Fibroblast of peridontal ligament (primary cell): ENCODE measurements at regions not wholly inside any gene's neighbourhood (a gene's known extent, or its start where the extent isn't known, plus 50 kb on each side); places are given as distances from the start of the nearest gene placed in this dataset.

Source experiments
- DNase-seq: peaks from one replicate; pipeline ENCODE4 v3.0.0-alpha.2; 2010; ENCODE audit errors: extremely low read depth

DNA sequence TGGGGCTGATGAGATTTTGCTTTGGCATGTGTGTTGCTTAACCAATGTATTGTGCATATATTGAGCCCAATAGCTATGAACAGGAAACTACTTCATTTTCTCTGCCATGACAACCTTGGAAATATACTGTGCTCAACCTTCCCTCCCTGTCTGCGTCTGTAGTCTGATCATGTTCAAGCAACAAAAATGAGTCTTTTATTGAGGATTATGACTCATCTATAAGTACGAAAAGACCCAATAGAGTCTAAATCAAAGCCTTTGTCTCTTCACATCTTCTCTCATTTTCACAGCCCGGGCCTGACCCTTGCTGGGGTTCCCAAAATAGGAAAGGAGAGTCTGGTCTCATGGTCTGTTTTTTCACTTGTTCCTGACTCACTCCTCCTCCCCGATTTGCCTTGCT is 158.2 kb downstream of the CAND1 start:
- no peak for DNase-seq

DNA sequence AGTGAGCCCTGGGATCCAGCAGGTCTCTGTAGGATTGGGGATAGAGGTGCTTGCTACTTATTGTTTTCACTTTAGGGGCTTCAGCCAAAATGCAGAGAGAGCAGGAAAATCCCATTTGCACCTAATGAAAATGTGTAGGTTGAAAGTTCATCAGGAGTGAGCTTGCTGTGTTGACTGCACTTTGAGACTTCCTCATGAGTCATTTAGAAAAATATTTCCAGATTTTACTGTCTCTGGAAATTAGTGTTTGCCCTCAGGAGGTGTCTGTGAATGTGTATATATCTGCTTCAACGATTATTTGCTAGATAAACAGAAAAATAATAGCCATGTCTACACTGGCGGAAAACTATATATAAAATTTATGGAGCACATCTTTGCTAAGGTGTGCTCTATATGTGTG is 159.3 kb downstream of the CAND1 start:
- no peak for DNase-seq

GRCh38 chr12:67430708-67431335 is 161.7 kb downstream of the CAND1 start:
- peak; percentile 56 for DNase-seq

- no peak for DNase-seq
These were observed 162.4 kb downstream of the CAND1 start for GRCh38 chr12:67431411-67432020.

DNA sequence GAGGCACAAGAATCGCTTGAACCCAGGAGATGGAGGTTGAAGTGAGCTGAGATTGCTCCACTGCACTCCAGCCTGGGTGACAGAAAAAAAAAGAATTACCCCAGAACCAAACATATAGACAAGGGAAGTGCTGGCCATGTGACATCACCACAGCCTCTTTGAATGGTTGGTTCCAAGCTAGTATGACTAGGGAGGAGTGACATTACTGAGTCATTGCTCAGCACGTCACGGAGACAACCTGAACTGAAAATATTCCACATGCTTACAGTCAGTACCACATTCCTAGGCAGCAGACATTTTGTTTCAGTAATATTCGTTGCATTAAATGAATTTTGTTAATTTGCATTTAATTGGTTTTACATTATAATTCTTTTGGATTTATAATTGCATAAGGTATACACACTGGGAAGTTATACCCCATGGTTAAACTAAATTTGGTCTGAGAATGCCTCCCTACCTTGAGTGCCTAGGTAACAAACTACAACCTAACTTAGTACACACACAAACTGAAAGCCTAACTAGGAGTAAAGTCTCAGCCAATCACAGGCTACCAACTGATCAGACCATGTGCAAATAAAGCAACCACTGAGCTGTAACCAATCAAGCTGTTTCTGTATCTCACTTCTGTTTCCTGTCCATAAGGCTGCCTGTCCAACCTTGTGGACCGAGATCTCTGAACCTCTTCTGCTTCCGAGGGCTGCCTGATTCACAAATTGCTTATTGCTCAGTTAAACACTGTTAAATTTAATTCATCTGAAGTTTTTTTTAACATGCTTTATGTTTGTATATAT is 164.4 kb downstream of the CAND1 start:
- DNase-seq: no peak

DNA sequence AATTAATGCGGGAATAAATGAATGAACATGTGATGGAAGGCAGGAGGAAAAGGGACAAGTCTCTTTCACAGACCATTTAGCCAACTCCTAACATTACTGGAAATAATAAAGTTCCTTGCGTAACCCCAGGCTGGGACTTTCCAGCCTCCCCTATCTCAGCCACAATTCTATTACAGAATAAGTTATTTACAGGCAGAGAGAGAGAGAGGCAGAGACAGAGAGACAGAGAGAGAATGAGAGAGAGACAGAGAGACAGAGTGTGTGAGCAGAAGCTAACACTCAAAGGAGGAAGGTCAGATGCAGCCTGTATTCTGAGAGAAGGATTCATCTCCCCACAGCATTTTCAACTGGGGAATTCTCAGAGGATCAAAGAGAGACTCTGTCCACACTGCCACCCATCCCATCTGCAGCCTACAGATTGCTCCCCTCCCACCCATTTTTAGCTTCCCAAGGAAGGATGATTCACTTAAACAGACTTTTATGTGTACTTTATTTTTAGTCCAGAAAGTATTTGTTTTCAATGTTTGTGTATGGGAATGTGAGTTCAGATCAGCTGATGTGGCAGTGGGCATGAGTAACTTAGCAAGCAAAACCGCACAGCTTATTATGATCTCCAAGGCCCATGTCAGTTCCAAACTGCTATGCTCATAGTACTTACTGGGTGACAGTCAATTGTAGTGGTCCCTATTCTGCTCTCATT is 165.7 kb downstream of the CAND1 start:
- DNase-seq: peak; percentile 99

- no peak for DNase-seq
These were observed 167.1 kb downstream of the CAND1 start for GRCh38 chr12:67436230-67436629.

- DNase-seq: peak; percentile 37
These were observed 167.9 kb downstream of the CAND1 start for GRCh38 chr12:67437011-67437410.

DNA sequence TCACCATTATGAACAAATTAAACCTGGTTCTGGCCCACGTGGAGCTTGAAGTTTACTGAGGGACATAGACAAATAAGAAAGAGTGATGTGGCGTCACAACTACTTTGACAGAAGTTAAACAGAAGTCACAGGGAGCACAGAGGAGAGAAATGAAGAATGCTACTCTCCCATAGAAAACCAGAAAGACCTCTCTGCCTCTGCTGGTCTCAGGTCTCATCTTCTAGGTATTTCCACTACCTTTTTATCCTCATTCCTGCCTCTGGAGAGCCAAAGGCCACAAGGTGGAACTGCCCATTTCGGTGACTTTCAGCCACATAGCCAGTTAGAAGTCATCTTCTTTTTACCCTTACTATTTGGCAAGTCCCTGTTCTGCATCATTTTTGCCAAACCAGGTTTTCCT is 170.5 kb downstream of the CAND1 start:
- no peak for DNase-seq

- peak; percentile 89 for DNase-seq
These were observed 172.7 kb downstream of the CAND1 start for GRCh38 chr12:67441736-67442346.

DNA sequence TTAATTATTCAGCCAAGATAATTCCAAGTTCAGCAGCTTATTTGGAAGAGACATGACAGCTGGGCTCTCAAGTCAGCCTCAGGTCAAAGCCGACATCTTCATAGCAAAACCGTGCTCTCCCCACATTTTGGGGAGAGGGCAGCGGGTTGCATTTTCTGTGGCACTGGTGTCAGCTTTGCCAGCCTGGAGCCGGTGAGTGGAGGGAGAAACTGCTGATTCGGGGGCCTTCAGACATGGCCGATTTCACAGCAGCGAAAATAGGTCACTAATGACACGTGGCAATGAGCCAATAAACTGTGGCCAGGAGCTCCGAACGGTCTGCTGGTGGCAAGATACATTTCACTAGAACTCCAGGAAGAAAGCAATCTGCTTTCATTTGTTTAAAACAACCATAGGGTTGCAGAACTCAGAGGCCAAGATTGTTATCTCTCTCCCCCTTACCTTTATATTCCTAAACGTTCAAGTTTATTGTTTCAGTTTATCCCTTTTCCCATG is 173.2 kb downstream of the CAND1 start:
- peak; percentile 22 for DNase-seq

DNA sequence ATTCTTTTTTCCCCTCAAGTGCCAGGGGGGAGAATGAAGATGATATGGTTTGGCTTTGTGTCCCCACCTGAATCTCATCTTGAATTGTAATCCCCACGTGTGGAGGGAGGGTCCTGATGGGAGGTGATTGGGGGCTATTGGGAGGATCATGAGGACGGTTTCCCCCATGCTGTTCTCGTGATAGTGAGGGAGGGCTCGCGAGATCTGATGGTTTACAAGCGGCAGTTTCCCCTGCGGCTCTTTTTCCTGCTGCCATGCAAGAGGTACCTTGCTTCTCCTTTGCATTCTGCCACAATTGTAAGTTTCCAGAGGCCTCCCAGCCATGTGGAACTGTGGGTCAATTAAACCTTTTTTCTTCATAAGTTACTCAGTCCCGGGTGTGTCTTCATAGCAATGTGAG is 173.7 kb downstream of the CAND1 start:
- DNase-seq: no peak

GRCh38 chr12:67444542-67444941 is 175.4 kb downstream of the CAND1 start:
- DNase-seq: no peak

DNA sequence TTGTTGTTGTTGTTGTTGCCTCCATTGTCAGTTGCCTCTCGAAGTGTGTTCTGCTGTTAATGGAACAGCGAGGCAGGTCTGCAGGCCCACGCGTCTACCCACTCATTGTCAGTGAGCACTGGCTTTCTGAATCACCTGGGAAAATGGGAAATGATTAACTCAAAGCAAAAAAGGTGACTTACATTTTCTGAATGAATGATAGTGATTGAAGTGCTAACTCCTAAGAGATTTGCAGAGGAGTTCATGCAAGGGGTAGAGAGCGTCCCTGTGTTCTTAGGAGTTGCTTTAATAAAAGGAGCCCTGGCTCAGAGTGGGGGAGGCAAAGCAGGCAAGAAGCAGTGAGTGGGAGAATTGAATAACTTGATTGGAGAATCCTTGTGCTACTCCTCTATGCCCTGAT is 177.6 kb downstream of the CAND1 start:
- DNase-seq: no peak

- no peak for DNase-seq
These were observed 178.0 kb downstream of the CAND1 start for GRCh38 chr12:67447180-67447579.

GRCh38 chr12:67449591-67450052 is 180.5 kb downstream of the CAND1 start:
- DNase-seq: no peak

GRCh38 chr12:67450441-67450840 is 181.3 kb downstream of the CAND1 start:
- DNase-seq: no peak

DNA sequence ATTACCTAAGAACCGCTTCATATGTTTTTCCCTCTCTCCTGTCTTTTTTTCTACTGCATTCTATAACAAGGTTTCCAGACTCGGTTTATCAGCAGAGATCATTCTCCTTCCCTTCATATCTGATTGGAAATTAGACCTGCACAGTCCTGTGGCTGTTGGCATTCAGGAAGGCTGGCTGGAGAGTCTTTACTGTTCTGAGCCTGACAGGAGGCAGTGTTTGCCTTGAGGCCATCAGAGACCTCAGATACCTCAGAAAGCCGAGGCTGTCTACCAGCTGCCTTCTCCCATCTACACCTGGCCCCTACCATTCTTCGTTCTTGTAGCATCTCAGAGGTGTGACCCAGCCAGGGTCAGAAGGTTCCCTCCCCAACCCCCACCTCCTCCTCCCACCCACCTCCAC is 182.0 kb downstream of the CAND1 start:
- DNase-seq: no peak

GRCh38 chr12:67452119-67452805 is 183.1 kb downstream of the CAND1 start:
- DNase-seq: no peak

DNA sequence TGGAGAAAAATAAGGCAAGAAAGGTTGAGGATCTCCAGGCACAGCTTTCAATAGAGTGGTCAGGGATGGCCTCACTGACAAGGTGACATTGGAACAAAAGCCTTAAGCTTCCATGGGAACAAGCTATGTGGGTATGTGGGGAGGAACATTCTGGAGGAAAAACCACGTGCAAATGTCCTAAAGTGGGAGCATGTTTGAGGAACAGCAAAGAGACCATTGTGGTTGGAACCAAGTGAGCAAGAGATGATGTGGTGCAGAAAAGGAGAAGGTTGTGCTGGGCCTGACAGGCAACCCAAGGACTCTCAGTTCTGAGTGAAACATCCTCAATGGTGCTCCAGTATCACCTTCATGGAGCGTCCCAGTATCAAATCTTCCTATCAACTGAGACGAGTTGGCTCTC is 184.0 kb downstream of the CAND1 start:
- no peak for DNase-seq

- DNase-seq: no peak
These were observed 186.1 kb downstream of the CAND1 start for GRCh38 chr12:67455236-67455635.
